AG10803 (cell line): ENCODE measurements at regions not wholly inside any gene's neighbourhood (a gene's known extent, or its start where the extent isn't known, plus 50 kb on each side); places are given as distances from the start of the nearest gene placed in this dataset.

Experiments
- DNase-seq: peaks from one replicate; pipeline ENCODE4 v3.0.0; 2010; ENCODE audit warnings: low read depth
- H3K4me3 ChIP-seq: 2 replicates; pipeline ENCODE4 v1.5.1; 2011; ENCODE audit warnings: mild to moderate bottlenecking, low read length, control low read depth
- TF ChIP-seq, protein P1 (sequence below): conservative IDR thresholded peaks from 2 replicates; pipeline ENCODE4 v1.5.1; 2011; ENCODE audit warnings: mild to moderate bottlenecking, low read length, control low read depth, inconsistent platforms

DNA sequence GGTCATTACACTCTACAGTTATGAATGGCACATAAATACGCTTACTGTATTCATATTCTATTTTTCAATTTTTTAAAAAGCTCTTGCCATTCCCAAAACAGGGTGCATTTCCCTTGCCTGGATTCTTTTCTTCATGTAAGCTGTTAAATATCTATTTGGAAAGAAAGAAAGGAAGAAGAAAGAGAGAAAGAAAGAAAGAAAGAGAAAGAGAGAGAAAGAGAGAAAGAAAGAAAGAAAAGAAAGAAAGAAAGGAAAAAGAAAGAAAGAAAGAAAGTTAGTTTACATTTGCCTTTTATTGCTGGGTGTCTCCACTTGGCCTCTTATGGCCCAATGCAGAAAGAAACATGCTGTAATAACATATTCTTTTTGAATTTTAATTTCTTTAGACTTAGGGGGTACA lies 165.9 kb upstream of the ATXN1 start:
- TF ChIP-seq, protein P1, sequence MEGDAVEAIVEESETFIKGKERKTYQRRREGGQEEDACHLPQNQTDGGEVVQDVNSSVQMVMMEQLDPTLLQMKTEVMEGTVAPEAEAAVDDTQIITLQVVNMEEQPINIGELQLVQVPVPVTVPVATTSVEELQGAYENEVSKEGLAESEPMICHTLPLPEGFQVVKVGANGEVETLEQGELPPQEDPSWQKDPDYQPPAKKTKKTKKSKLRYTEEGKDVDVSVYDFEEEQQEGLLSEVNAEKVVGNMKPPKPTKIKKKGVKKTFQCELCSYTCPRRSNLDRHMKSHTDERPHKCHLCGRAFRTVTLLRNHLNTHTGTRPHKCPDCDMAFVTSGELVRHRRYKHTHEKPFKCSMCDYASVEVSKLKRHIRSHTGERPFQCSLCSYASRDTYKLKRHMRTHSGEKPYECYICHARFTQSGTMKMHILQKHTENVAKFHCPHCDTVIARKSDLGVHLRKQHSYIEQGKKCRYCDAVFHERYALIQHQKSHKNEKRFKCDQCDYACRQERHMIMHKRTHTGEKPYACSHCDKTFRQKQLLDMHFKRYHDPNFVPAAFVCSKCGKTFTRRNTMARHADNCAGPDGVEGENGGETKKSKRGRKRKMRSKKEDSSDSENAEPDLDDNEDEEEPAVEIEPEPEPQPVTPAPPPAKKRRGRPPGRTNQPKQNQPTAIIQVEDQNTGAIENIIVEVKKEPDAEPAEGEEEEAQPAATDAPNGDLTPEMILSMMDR, result no peak
- H3K4me3 ChIP-seq, result no peak overlapping the region
- no peak for DNase-seq

DNA sequence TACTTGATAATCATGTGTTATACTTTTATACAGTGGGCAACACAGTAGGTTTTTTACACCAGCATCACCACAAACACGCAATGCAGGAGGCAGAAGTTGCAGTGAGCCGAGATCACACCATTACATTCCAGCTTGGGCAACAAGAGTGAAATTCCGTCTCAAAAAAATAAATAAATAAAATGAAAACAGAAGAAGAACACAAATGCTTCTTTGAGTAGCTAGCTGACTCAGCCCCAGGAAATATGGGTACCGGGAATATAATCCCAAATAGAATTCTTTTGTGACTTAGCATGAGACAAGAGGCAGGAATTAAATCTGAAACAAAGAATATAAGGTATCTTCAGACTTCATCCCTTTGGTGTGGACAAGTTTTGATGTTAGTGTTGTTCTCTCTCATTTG lies 164.2 kb upstream of the ATXN1 start:
- no peak overlapping the region for H3K4me3 ChIP-seq
- TF ChIP-seq, protein P1, result no peak
- DNase-seq, result peak; percentile 74

GRCh38 chr6:16922282-16922681 lies 161.0 kb upstream of the ATXN1 start:
- TF ChIP-seq, protein P1, result no peak
- DNase-seq, result no peak
- no peak overlapping the region for H3K4me3 ChIP-seq

DNA sequence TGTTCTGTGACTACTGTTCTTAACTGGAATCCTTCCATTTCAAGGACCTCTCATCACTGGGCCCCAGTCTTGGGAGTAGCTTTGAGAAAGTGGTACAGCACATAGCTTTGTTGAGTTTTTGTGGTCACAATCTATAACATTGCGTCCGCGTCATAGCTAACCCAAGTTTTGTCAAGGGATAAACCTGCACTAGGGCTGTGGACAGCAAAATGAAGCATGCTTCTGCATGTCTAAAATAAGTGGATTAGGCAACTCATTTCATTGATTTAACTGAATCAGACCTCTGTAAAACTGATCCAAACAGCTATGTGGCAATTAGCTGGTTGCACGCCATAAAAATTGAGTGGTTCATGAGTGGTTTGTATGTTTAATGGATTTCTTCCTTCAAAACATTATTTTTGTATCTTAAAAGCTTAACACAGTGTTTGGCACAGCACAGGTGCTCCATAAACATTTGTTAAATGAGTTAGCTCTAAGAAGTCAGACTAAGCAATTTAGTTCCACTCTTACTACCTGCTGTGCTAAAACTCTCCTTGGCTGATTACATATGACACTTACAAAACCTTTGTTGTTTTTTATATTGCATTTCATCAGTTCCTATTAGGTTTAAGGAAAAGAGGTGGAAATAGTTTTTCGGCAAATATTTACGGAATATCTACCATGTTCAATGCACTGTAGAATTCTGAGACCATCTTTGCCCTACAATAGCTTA lies 160.3 kb upstream of the ATXN1 start:
- DNase-seq, result peak; percentile 48
- no peak overlapping the region for H3K4me3 ChIP-seq
- TF ChIP-seq, protein P1, result no peak

DNA sequence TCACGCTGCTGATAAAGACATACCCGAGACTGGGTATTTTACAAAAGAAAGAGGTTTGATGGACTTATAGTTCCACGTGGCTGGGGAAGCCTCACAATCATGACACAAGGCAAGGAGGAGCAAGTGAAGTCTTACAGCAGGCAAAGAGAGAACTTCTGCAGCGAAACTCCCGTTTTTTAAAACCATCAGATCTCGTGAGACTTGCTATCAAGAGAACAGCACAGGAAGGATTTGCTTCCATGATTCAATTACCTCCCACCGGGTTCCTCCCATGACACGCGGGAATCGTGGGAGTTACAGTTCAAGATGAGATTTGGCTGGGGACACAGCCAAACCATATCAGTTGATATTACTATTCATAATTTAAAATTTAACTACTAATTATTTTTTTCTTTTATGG lies 157.3 kb upstream of the ATXN1 start:
- TF ChIP-seq, protein P1, result no peak
- DNase-seq, result no peak
- no peak overlapping the region for H3K4me3 ChIP-seq

- TF ChIP-seq, protein P1, result no peak
- no peak overlapping the region for H3K4me3 ChIP-seq
- no peak for DNase-seq
Measured at GRCh38 chr6:16914184-16914583, 152.9 kb upstream of the ATXN1 start.

DNA sequence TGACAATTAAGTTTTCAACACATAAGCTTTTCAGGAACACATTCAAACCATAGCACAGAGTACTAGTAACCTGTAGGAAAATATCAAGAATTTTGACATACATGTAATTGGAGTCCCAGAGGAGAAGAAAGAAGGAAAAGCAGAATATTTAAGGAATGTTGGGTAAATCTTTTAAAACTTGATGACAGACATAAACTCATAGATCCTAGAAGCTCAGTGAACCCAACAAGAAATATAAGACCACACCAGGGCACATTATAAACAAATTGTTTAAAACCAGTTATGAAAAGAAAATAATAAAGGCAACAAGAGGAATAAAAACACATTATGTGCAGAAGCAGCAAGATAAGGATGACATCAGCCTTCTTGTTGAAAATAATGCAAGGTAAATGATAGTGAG lies 151.5 kb upstream of the ATXN1 start:
- no peak for DNase-seq
- H3K4me3 ChIP-seq, result no peak overlapping the region
- TF ChIP-seq, protein P1, result no peak
